ENCODE measurements at regions not wholly inside any gene's neighbourhood (a gene's known extent, or its start where the extent isn't known, plus 50 kb on each side); places are given as distances from the start of the nearest gene placed in this dataset.

GRCh38 chr4:133440404-133440803 is 291.3 kb downstream of the PCDH10 start:
- Mint-ChIP-seq H3K4me1 (ENCODE audit: low read depth) (no peaks in the 10 kb centered on the region), H3K4me3 (no peak overlapping the region), H3K9me3 (peaks cover 6% of the 10 kb centered on the region), H3K27me3 (no peaks in the 10 kb centered on the region), H3K36me3 (ENCODE audit: low read depth) (no peaks in the 10 kb centered on the region), H3K27ac (no peak overlapping the region)
- intact Hi-C loops (cut with DNase I, micrococcal nuclease), result no loop called here
- ChIA-PET CTCF (no interaction called here), POLR2A (no interaction called here)
- Histone ChIP-seq H3K27ac (ENCODE audit: low read depth in 1 of 2, low read length in 2 of 2) (no peak overlapping the region), H3K4me3 (ENCODE audit: low read length) (no peak overlapping the region), H3K9me3 (ENCODE audit: control insufficient read depth in 1 of 2, insufficient read depth in 1 of 2, low read length in 2 of 2) (no peaks in the 10 kb centered on the region), H3K27me3 (ENCODE audit: control insufficient read depth in 1 of 2, insufficient read depth in 2 of 2, low read length in 2 of 2) (no peaks in the 10 kb centered on the region), H3K36me3 (ENCODE audit: insufficient read depth, low read length) (no peaks in the 10 kb centered on the region), H3K4me1 (ENCODE audit: insufficient read depth, low read length) (no peaks in the 10 kb centered on the region)
- ATAC-seq (ENCODE audit: poor library complexity) (no peak), DNase-seq (no peak)
- TF ChIP-seq CTCF (IDR thresholded peaks at IDR 0.05), result no peak

GRCh38 chr4:133439830-133440229 is 290.7 kb downstream of the PCDH10 start:
- H3K4me3 ChIP-seq (ENCODE audit: low read length), result no peak overlapping the region
- Mint-ChIP-seq H3K36me3 (ENCODE audit: low read depth) (no peaks in the 10 kb centered on the region), H3K27ac (no peak overlapping the region), H3K4me1 (ENCODE audit: low read depth) (no peaks in the 10 kb centered on the region), H3K4me3 (no peak overlapping the region), H3K9me3 (peaks cover 6% of the 10 kb centered on the region), H3K27me3 (no peaks in the 10 kb centered on the region)
- POLR2A ChIA-PET, result no interaction called here
- no peaks in the 10 kb centered on the region for H3K9me3 ChIP-seq (ENCODE audit: control insufficient read depth in 1 of 2, insufficient read depth in 1 of 2, low read length in 2 of 2)
- no peaks in the 10 kb centered on the region for H3K4me1 ChIP-seq (ENCODE audit: insufficient read depth, low read length)
- no peak overlapping the region for H3K27ac ChIP-seq (ENCODE audit: low read depth in 1 of 2, low read length in 2 of 2)
- no peaks in the 10 kb centered on the region for H3K36me3 ChIP-seq (ENCODE audit: insufficient read depth, low read length)
- ATAC-seq (ENCODE audit: poor library complexity), result no peak
- no peak for DNase-seq
- no peak for TF ChIP-seq CTCF (IDR thresholded peaks at IDR 0.05)
- CTCF ChIA-PET, result no interaction called here
- H3K27me3 ChIP-seq (ENCODE audit: control insufficient read depth in 1 of 2, insufficient read depth in 2 of 2, low read length in 2 of 2), result no peaks in the 10 kb centered on the region
- intact Hi-C loops (cut with DNase I, micrococcal nuclease), result no loop called here

GRCh38 chr4:133424605-133425004 is 275.5 kb downstream of the PCDH10 start:
- intact Hi-C loops (cut with DNase I, micrococcal nuclease), result no loop called here
- H3K4me3 Mint-ChIP-seq, result no peak overlapping the region
- H3K4me1 Mint-ChIP-seq (ENCODE audit: low read depth), result no peaks in the 10 kb centered on the region
- TF ChIP-seq CTCF (IDR thresholded peaks at IDR 0.05), result no peak
- no peaks in the 10 kb centered on the region for H3K4me1 ChIP-seq (ENCODE audit: insufficient read depth, low read length)
- H3K27me3 ChIP-seq (ENCODE audit: control insufficient read depth in 1 of 2, insufficient read depth in 2 of 2, low read length in 2 of 2), result no peaks in the 10 kb centered on the region
- peaks cover 2% of the 10 kb centered on the region for H3K9me3 Mint-ChIP-seq
- no peak overlapping the region for H3K27ac Mint-ChIP-seq
- H3K36me3 Mint-ChIP-seq (ENCODE audit: low read depth), result no peaks in the 10 kb centered on the region
- POLR2A ChIA-PET, result no interaction called here
- H3K4me3 ChIP-seq (ENCODE audit: low read length), result no peak overlapping the region
- H3K36me3 ChIP-seq (ENCODE audit: insufficient read depth, low read length), result no peaks in the 10 kb centered on the region
- no peak for ATAC-seq (ENCODE audit: poor library complexity)
- CTCF ChIA-PET, result no interaction called here
- no peak for DNase-seq
- peaks cover 0 to 3% of the 10 kb centered on the region in 2 experiments for H3K9me3 ChIP-seq (ENCODE audit: control insufficient read depth in 1 of 2, insufficient read depth in 1 of 2, low read length in 2 of 2)
- H3K27me3 Mint-ChIP-seq, result no peaks in the 10 kb centered on the region
- no peak overlapping the region for H3K27ac ChIP-seq (ENCODE audit: low read depth in 1 of 2, low read length in 2 of 2)
